HG02623 (cell line): ENCODE measurements at regions not wholly inside any gene's neighbourhood (a gene's known extent, or its start where the extent isn't known, plus 50 kb on each side); places are given as distances from the start of the nearest gene placed in this dataset.
"Not testable (repeated sequence)": the region's sequence is repeated elsewhere in the genome, so short reads cannot be mapped to it uniquely, and the experiment has no call there.

Experiments
- ATAC-seq: cut with Tn5 transposase; IDR thresholded peaks from one replicate; pipeline ENCODE4 v1.9.1; 2021; ENCODE audit warnings: moderate library complexity; ENCODE audit not compliant: unreplicated experiment

DNA sequence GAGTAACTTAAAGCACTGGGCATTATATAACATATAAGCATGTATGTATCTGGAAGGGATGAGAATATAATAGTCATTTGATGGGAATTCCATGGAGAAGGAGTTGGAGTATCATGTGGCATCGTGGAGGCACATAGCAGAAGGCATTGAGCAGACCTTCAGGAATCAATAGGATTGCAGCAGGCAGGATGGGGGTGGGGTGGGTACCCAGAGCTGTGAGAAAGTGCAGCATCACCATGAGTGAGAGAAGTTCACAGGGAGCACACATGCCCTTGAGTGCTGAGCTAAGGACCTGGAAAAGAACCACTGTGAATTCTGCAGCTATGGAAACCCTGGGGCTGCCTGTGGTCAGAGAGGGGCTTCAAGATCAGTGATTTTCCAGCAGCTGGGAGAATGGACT is 57.3 kb downstream of the MED10 start:
- ATAC-seq: no peak

DNA sequence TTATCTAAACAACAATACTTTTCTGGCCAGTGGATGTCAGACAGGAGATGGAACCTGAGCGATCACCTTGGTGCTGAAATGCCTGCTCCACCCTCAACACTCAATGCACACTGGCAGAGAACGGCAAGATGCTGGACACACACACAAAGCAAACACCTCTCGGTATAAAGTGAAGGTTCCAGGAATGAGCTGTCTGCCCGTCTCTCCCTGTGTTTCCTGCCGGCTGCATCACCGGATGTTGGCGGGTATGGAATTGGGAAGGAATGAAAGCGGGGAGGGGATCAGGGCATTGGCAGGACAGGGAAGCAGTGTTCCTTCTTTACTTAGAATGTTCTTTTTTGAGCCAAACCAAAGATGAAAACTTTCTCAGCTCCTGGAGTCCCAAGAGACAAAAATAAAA is 59.2 kb downstream of the MED10 start:
- no peak for ATAC-seq

GRCh38 chr5:6317116-6317798 is 61.1 kb downstream of the MED10 start:
- ATAC-seq: no peak

- no peak for ATAC-seq
These were observed 62.8 kb downstream of the MED10 start for GRCh38 chr5:6315580-6315979.

GRCh38 chr5:6311568-6312501 is 66.5 kb downstream of the MED10 start:
- no peak for ATAC-seq

- ATAC-seq: no peak
These were observed 68.4 kb downstream of the MED10 start for GRCh38 chr5:6309949-6310348.

DNA sequence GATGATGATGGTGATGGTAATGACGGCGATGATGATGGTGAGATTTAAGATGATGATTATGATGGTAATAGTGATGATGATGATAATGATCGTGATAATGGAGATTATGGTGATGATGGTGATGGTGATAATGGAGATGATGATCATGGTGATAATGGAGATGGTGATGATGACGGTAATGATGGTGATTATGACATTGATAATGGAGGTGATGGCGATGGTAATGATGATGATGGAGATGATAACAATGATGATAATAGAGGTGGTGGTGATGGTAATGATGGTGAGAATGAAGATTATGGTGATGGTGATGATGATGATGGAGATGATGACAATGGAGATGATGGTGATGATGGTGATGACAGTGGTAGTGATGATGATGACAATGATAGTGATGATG is 69.7 kb downstream of the MED10 start:
- ATAC-seq: no peak

GRCh38 chr5:6307304-6307703 is 71.0 kb downstream of the MED10 start:
- no peak for ATAC-seq

- no peak for ATAC-seq
These were observed 72.5 kb downstream of the MED10 start for GRCh38 chr5:6305853-6306252.

- no peak for ATAC-seq
These were observed 75.7 kb downstream of the MED10 start for GRCh38 chr5:6302684-6303083.

- ATAC-seq: no peak
These were observed 76.3 kb downstream of the MED10 start for GRCh38 chr5:6302075-6302474.

DNA sequence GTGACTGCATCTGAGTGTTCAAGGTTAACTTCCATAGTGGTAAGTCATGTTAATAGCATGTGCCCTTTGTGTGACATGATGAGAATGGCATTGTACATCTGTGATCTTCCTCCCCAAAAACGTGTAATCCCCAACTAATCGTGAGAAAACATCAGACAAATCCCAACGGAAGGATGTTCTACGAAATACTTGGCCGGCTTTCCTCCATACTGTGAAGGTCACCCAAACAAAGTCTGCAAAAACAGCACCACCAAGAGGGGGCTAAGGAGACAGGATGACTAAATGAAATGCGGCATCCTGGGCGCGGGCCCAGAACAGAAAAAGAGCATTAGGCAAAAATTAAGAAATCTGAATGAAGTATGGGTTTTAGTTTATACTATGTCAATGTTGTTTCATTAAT is 81.8 kb downstream of the MED10 start:
- no peak for ATAC-seq

DNA sequence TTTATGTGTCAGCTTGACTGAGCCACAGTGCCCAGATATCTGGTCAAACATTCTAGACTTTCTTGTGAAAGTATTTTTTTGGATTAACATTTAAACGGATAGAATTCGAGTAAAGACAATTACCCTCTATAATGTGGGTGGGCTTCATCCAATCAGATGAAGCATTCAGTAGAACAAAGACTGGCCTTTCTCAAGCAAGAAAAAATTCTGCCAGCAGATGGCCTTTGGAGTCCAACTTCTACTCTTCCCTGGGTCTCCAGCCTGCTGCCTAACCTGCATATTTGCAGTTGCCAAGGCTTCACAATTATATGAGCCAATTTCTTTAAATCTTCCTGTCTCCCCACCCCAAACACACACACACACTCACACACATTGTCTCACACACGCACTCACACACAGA is 86.4 kb downstream of the MED10 start:
- ATAC-seq: no peak

DNA sequence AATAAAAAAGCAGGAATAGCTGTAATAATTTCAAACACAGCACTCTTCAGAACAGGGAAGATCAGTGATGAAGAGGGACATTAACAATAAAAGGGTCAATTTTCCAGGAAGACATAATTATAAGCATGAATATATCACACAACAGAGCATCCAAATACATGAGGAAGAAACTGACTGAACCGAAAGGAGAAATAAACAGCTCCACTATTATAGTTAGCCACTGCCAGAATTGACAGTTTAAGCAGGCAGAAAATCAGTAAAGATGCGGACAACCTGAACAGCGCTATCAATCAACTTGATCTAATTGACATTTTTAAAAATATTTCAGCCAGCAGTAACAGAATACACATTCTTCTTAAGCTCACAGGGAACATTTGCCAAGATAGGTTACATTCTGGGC is 89.1 kb downstream of the MED10 start:
- no peak for ATAC-seq

GRCh38 chr5:6287176-6287575 is 91.2 kb downstream of the MED10 start:
- no peak for ATAC-seq

DNA sequence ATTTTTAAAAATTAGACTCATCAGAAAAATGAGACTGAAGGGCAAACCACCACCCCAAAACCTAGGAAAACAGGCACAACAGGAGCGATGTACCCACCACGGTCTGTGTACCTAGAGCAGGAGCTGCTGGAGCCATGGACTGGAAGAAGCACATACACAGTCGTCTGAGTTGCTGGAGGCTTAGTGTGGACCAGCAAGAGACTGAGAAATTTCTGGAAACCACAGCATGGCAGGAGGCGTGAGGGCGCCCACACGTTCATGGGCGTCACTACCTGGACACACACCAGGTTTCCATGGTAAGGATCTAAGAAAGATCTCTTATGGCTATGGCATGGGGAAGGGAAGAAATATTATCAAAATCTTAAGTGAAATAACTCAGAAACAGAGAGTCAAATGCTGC is 91.9 kb downstream of the MED10 start:
- no peak for ATAC-seq

- not testable (repeated sequence) for ATAC-seq
These were observed 93.9 kb downstream of the MED10 start for GRCh38 chr5:6284491-6284890.

GRCh38 chr5:6282352-6282751 is 96.0 kb downstream of the MED10 start:
- no peak for ATAC-seq

- ATAC-seq: no peak
These were observed 96.5 kb downstream of the MED10 start for GRCh38 chr5:6281818-6282217.

DNA sequence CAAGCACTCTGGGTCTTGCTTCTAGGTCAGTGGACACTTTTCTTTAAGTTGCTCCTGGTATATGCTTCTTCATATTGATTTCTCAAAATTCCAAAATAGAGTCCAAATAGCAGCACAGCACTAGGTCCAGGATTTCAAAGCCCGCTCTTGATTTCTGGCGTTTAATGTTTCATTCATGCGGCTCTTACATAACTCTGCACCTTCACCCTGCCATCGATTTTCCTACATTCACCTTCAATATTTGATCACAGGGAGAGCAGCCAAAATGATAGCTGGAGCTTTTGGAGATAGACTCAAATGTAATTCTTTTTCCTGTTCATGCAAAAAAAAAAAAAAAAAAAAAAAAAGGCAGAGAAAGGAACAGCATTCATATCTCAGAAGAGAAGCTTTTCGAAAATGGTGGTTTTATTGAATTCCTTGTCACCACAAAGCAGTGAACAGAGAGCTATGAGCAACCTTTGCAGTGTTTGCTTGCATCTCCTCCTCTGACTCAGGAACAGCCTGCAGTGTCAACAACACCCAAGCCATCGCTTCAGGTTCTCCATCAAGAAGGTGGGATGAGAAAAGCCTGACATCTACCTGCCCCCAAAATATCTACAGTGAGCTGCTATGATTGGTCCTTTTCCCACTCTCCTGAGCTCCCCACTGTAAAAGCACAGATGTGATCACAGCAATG is 97.8 kb downstream of the MED10 start:
- no peak for ATAC-seq

GRCh38 chr5:6279607-6280006 is 98.7 kb downstream of the MED10 start:
- ATAC-seq: no peak
